Liver (tissue), 8 donors: ENCODE measurements at regions not wholly inside any gene's neighbourhood (a gene's known extent, or its start where the extent isn't known, plus 50 kb on each side); places are given as distances from the start of the nearest gene placed in this dataset.

Experiments used
- DNase-seq: peaks from one replicate; pipeline ENCODE4 v3.0.0-alpha.2; 2017; ENCODE audit warnings: low spot score
- H3K27ac ChIP-seq, 2 donors: one replicate each; pipeline ENCODE4 v1.7.0; 2013; ENCODE audit warnings: inconsistent platforms in 2 of 2, low read length in 2 of 2, control low read depth in 1 of 2, low read depth in 1 of 2, mild to moderate bottlenecking in 1 of 2
- H3K27me3 ChIP-seq, 4 donors: one replicate each; pipeline versions ENCODE4 v1.6.1 to v1.7.0; 2013; ENCODE audit warnings: low read length in 3 of 4, inconsistent platforms in 1 of 4, mild to moderate bottlenecking in 1 of 4, moderate library complexity in 1 of 4; ENCODE audit not compliant: control insufficient read depth in 4 of 4, insufficient read depth in 4 of 4
- H3K36me3 ChIP-seq, 4 donors: one replicate each; pipeline versions ENCODE4 v1.6.1 to v1.7.0; 2013; ENCODE audit warnings: low read length in 3 of 4, mild to moderate bottlenecking in 3 of 4, low read depth in 1 of 4, moderate library complexity in 1 of 4; ENCODE audit not compliant: control insufficient read depth in 4 of 4, insufficient read depth in 3 of 4
- H3K4me1 ChIP-seq, 4 donors: one replicate each; pipeline versions ENCODE4 v1.6.1 to v1.7.0; 2013; ENCODE audit warnings: low read length in 3 of 4, mild to moderate bottlenecking in 3 of 4, moderate library complexity in 1 of 4; ENCODE audit not compliant: control insufficient read depth in 4 of 4, insufficient read depth in 4 of 4
- H3K4me3 ChIP-seq, 3 donors: one replicate each; pipeline versions ENCODE4 v1.6.1 to v1.7.0; 2013; ENCODE audit warnings: low read length in 3 of 3, control low read depth in 1 of 3, low read depth in 1 of 3, mild to moderate bottlenecking in 1 of 3
- H3K9ac ChIP-seq, 2 donors: one replicate each; pipeline ENCODE4 v1.7.0; 2013; ENCODE audit warnings: low read length in 2 of 2, mild to moderate bottlenecking in 2 of 2, moderate library complexity in 2 of 2, control low read depth in 1 of 2, low read depth in 1 of 2
- H3K9me3 ChIP-seq, 4 donors: one replicate each; pipeline versions ENCODE4 v1.6.1 to v1.7.0; 2013; ENCODE audit warnings: low read length in 3 of 4; ENCODE audit not compliant: control insufficient read depth in 4 of 4
- EGR1 ChIP-seq, 2 donors: IDR thresholded peaks; 2 replicates each; pipeline ENCODE4 v1.6.1; 2016 to 2018; ENCODE audit warnings: antibody characterized with exemption in 2 of 2, low read depth in 2 of 2
- FOXA1 ChIP-seq: IDR thresholded peaks from 2 replicates; pipeline ENCODE4 v1.6.1; 2016; ENCODE audit warnings: antibody characterized with exemption
- FOXA2 ChIP-seq: IDR thresholded peaks from 2 replicates; pipeline ENCODE4 v1.6.1; 2016; ENCODE audit warnings: antibody characterized with exemption
- GABPA ChIP-seq, 2 donors: IDR thresholded peaks in 1 of 2; conservative IDR thresholded peaks in 1 of 2; 2 replicates each; pipeline ENCODE4 v1.6.1; 2016; ENCODE audit warnings: antibody characterized with exemption in 2 of 2, mild to moderate bottlenecking in 1 of 2, moderate library complexity in 1 of 2
- HNF4A ChIP-seq, 2 donors: conservative IDR thresholded peaks; 2 replicates each; pipeline ENCODE4 v1.6.1; 2016; ENCODE audit warnings: antibody characterized with exemption in 2 of 2, mild to moderate bottlenecking in 2 of 2
- JUND ChIP-seq, 2 donors: IDR thresholded peaks; 2 replicates each; pipeline ENCODE4 v1.6.1; 2016; ENCODE audit warnings: antibody characterized with exemption in 2 of 2
- NR2F2 ChIP-seq: IDR thresholded peaks from 2 replicates; pipeline ENCODE4 v1.6.1; 2016; ENCODE audit warnings: antibody characterized with exemption
- RAD21 ChIP-seq, 2 donors: IDR thresholded peaks; 2 replicates each; pipeline ENCODE4 v1.6.1; 2016; ENCODE audit warnings: antibody characterized with exemption in 2 of 2, mild to moderate bottlenecking in 2 of 2
- RXRA ChIP-seq, 2 donors: IDR thresholded peaks; 2 replicates each; pipeline ENCODE4 v1.6.1; 2017 to 2018; ENCODE audit warnings: antibody characterized with exemption in 2 of 2, mild to moderate bottlenecking in 1 of 2
- SP1 ChIP-seq: IDR thresholded peaks from 2 replicates; pipeline ENCODE4 v1.6.1; 2018; ENCODE audit warnings: antibody characterized with exemption, mild to moderate bottlenecking
- WGBS: extraction: QIAGEN DNeasy Blood & Tissue Kit; methylation state at CpG from one replicate; pipeline ENCODE4 v1.1.7; 2013; 5-methylcytosine and 5-hydroxymethylcytosine counted together
- TF ChIP-seq, protein P1 (sequence below): fragments of 150-350 bp; IDR thresholded peaks from 2 replicates; pipeline ENCODE4 v1.5.1; 2017; ENCODE audit warnings: improper control_type of control experiment, low read depth, low read length; ENCODE audit not compliant: missing input control
- TF ChIP-seq, protein P2 (sequence below): IDR thresholded peaks from 2 replicates; pipeline ENCODE4 v1.6.1; 2016; ENCODE audit warnings: antibody characterized with exemption, mild to moderate bottlenecking
- TF ChIP-seq, protein P3 (sequence below): IDR thresholded peaks from 2 replicates; pipeline ENCODE4 v1.6.1; 2016; ENCODE audit warnings: antibody characterized with exemption
- TF ChIP-seq, protein P4 (sequence below): IDR thresholded peaks from 2 replicates; pipeline ENCODE4 v1.6.1; 2016; ENCODE audit warnings: antibody characterized with exemption
- TF ChIP-seq, protein P5 (sequence below): IDR thresholded peaks from 2 replicates; pipeline ENCODE4 v1.6.1; 2016; ENCODE audit warnings: antibody characterized with exemption
- donor health status: healthy.
- donor health status: healthy.
- donor health status: healthy.
- donor health status: healthy.
- donor health status: healthy.

DNA sequence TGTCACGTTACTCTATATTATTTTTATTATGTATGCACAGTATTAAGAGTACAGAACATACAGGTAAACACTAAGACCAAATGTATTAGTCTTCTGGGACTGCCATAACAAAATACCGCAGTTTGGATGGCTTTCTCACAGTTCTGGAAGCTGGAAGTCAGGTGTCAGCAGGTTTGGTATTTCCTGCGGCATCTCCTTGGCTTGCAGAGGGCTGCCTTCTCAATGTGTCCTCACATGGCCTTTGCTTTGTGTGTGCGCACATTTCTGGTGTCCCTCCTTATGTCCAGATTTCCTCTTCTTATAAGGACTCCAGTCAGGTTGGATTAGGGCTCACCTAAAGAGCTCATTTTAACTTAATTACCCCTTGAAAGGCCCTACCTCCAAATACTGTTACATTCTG lies 53.8 kb upstream of the CPOX start:
- no peak overlapping the region for H3K9ac ChIP-seq
- no peaks in the 10 kb centered on the region for H3K9me3 ChIP-seq
- no peak for TF ChIP-seq JUND (IDR thresholded peaks at IDR 0.05)
- TF ChIP-seq FOXA1: no peak
- no peak for TF ChIP-seq EGR1 (IDR thresholded peaks at IDR 0.05; ENCODE audit: low read depth in 2 of 2)
- no peak for TF ChIP-seq FOXA2
- no peak for TF ChIP-seq GABPA (IDR thresholded peaks at IDR 0.05 in 1 of 2, conservative IDR thresholded peaks at IDR 0.05 in 1 of 2)
- TF ChIP-seq, protein P1, sequence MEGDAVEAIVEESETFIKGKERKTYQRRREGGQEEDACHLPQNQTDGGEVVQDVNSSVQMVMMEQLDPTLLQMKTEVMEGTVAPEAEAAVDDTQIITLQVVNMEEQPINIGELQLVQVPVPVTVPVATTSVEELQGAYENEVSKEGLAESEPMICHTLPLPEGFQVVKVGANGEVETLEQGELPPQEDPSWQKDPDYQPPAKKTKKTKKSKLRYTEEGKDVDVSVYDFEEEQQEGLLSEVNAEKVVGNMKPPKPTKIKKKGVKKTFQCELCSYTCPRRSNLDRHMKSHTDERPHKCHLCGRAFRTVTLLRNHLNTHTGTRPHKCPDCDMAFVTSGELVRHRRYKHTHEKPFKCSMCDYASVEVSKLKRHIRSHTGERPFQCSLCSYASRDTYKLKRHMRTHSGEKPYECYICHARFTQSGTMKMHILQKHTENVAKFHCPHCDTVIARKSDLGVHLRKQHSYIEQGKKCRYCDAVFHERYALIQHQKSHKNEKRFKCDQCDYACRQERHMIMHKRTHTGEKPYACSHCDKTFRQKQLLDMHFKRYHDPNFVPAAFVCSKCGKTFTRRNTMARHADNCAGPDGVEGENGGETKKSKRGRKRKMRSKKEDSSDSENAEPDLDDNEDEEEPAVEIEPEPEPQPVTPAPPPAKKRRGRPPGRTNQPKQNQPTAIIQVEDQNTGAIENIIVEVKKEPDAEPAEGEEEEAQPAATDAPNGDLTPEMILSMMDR: no peak
- TF ChIP-seq, protein P2, sequence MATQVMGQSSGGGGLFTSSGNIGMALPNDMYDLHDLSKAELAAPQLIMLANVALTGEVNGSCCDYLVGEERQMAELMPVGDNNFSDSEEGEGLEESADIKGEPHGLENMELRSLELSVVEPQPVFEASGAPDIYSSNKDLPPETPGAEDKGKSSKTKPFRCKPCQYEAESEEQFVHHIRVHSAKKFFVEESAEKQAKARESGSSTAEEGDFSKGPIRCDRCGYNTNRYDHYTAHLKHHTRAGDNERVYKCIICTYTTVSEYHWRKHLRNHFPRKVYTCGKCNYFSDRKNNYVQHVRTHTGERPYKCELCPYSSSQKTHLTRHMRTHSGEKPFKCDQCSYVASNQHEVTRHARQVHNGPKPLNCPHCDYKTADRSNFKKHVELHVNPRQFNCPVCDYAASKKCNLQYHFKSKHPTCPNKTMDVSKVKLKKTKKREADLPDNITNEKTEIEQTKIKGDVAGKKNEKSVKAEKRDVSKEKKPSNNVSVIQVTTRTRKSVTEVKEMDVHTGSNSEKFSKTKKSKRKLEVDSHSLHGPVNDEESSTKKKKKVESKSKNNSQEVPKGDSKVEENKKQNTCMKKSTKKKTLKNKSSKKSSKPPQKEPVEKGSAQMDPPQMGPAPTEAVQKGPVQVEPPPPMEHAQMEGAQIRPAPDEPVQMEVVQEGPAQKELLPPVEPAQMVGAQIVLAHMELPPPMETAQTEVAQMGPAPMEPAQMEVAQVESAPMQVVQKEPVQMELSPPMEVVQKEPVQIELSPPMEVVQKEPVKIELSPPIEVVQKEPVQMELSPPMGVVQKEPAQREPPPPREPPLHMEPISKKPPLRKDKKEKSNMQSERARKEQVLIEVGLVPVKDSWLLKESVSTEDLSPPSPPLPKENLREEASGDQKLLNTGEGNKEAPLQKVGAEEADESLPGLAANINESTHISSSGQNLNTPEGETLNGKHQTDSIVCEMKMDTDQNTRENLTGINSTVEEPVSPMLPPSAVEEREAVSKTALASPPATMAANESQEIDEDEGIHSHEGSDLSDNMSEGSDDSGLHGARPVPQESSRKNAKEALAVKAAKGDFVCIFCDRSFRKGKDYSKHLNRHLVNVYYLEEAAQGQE: no peak
- TF ChIP-seq, protein P3, sequence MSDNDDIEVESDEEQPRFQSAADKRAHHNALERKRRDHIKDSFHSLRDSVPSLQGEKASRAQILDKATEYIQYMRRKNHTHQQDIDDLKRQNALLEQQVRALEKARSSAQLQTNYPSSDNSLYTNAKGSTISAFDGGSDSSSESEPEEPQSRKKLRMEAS: no peak
- TF ChIP-seq SP1: no peak
- TF ChIP-seq HNF4A (conservative IDR thresholded peaks at IDR 0.05): no peak
- no peak for TF ChIP-seq NR2F2
- TF ChIP-seq, protein P4, sequence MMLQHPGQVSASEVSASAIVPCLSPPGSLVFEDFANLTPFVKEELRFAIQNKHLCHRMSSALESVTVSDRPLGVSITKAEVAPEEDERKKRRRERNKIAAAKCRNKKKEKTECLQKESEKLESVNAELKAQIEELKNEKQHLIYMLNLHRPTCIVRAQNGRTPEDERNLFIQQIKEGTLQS: no peak
- TF ChIP-seq RAD21 (IDR thresholded peaks at IDR 0.05): no peak
- no peak for TF ChIP-seq RXRA (IDR thresholded peaks at IDR 0.05)
- TF ChIP-seq, protein P5, sequence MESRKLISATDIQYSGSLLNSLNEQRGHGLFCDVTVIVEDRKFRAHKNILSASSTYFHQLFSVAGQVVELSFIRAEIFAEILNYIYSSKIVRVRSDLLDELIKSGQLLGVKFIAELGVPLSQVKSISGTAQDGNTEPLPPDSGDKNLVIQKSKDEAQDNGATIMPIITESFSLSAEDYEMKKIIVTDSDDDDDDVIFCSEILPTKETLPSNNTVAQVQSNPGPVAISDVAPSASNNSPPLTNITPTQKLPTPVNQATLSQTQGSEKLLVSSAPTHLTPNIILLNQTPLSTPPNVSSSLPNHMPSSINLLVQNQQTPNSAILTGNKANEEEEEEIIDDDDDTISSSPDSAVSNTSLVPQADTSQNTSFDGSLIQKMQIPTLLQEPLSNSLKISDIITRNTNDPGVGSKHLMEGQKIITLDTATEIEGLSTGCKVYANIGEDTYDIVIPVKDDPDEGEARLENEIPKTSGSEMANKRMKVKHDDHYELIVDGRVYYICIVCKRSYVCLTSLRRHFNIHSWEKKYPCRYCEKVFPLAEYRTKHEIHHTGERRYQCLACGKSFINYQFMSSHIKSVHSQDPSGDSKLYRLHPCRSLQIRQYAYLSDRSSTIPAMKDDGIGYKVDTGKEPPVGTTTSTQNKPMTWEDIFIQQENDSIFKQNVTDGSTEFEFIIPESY: no peak
- H3K4me1 ChIP-seq: peaks cover 0 to under 1% (median 0%) of the 10 kb centered on the region in 4 donors
- H3K36me3 ChIP-seq: no peaks in the 10 kb centered on the region
- 88% methylated on average over 4 of the region's 4 CpGs for WGBS
- H3K27me3 ChIP-seq: no peaks in the 10 kb centered on the region
- no peak for DNase-seq
- no peak overlapping the region for H3K27ac ChIP-seq
- no peak overlapping the region for H3K4me3 ChIP-seq
